Panc1 (cell line): ENCODE measurements at regions not wholly inside any gene's neighbourhood (a gene's known extent, or its start where the extent isn't known, plus 50 kb on each side); places are given as distances from the start of the nearest gene placed in this dataset.
"Not testable (repeated sequence)": the region's sequence is repeated elsewhere in the genome, so short reads cannot be mapped to it uniquely, and the experiment has no call there.

Experiments used
- ATAC-seq: fragments of 200-7000 bp; cut with Tn5 transposase; 2 replicates; pipeline ENCODE4 v1.9.1; 2020; ENCODE audit warnings: mild to moderate bottlenecking, moderate library complexity
- BruUV-seq: library from RNA; stranded (reverse); fragments of 400-500 nt; replicated peaks from 2 replicates; lab custom pipeline; 2021; lab: Mats Ljungman, UMichigan
- CTCF ChIA-PET: fragments of 300-600 bp; sonication (Branson Sonifier 250); formaldehyde crosslinking; loops from one replicate; lab custom pipeline; 2022; ENCODE audit warnings: antibody characterized with exemption; lab: Charles Lee
- POLR2A ChIA-PET: fragments of 300-600 bp; sonication (Branson Sonifier 250); formaldehyde crosslinking; loops from one replicate; lab custom pipeline; 2022; ENCODE audit warnings: antibody characterized with exemption; lab: Charles Lee
- DNase-seq: peaks from one replicate; pipeline ENCODE4 v3.0.0-alpha.2; 2010; ENCODE audit warnings: low read depth, low spot score
- H3K27ac ChIP-seq: 2 replicates; pipeline ENCODE4 v1.5.1; 2011; ENCODE audit warnings: mild to moderate bottlenecking, low read length, inconsistent platforms
- H3K27me3 ChIP-seq: fragments of 200-500 bp; sonication (Bioruptor generic); 2 replicates; pipeline ENCODE4 v1.6.0; 2014; ENCODE audit warnings: low read length, inconsistent platforms; ENCODE audit not compliant: control insufficient read depth, insufficient read depth
- H3K36me3 ChIP-seq: fragments of 200-500 bp; sonication (Bioruptor generic); 2 replicates; pipeline ENCODE4 v1.5.1; 2014; ENCODE audit warnings: inconsistent platforms, mild to moderate bottlenecking, low read length, moderate library complexity; ENCODE audit not compliant: control insufficient read depth, insufficient read depth
- H3K4me1 ChIP-seq: 2 replicates; pipeline ENCODE4 v1.5.1; 2011; ENCODE audit warnings: inconsistent platforms, mild to moderate bottlenecking, low read length, moderate library complexity; ENCODE audit not compliant: control insufficient read depth, insufficient read depth
- H3K4me3 ChIP-seq, 2 experiments: 2 replicates each; pipeline ENCODE4 v1.5.1; 2011 to 2012; ENCODE audit warnings: low read depth in 2 of 2, low read length in 2 of 2, mild to moderate bottlenecking in 2 of 2, inconsistent platforms in 1 of 2, moderate library complexity in 1 of 2
- H3K9me3 ChIP-seq: fragments of 200-500 bp; sonication (Bioruptor generic); 2 replicates; pipeline ENCODE4 v1.5.1; 2014; ENCODE audit warnings: low read depth, mild to moderate bottlenecking, inconsistent platforms, low read length, moderate library complexity; ENCODE audit not compliant: control insufficient read depth, insufficient read depth
- POLR2AphosphoS5 ChIP-seq: IDR thresholded peaks from 2 replicates; pipeline ENCODE4 v1.6.1; 2012; ENCODE audit warnings: mild to moderate bottlenecking, low read depth, low read length, moderate library complexity
- SIN3A ChIP-seq: IDR thresholded peaks from 2 replicates; pipeline ENCODE4 v1.6.1; 2012; ENCODE audit warnings: low read depth, mild to moderate bottlenecking, low read length, moderate library complexity, borderline replicate concordance; ENCODE audit not compliant: insufficient read depth
- TCF7L2 ChIP-seq: IDR thresholded peaks from 2 replicates; pipeline ENCODE4 v1.6.1; 2011; ENCODE audit warnings: mild to moderate bottlenecking, low read depth, low read length, inconsistent platforms
- in situ Hi-C: cut with HindIII; loops from 2 replicates; pipeline ENCODE4 v1.10.0; 2016; ENCODE audit warnings: low sequenced_read_pairs, low pct_unique_long_range_greater_than_20kb
- intact Hi-C: fragments of 100-400 bp; cut with micrococcal nuclease; formaldehyde crosslinking; loops from one replicate; pipeline ENCODE4 v1.10.0; 2022; ENCODE audit not compliant: unreplicated experiment
- TF ChIP-seq, protein P1 (sequence below), 2 experiments: IDR thresholded peaks; 2 replicates each; pipeline ENCODE4 v1.6.1; 2011 to 2012; ENCODE audit warnings: low read depth in 2 of 2, control low read depth in 1 of 2, low read length in 1 of 2, mild to moderate bottlenecking in 1 of 2, moderate library complexity in 1 of 2; ENCODE audit not compliant: insufficient read depth in 1 of 2
- TF ChIP-seq, protein P2 (sequence below): fragments of 450-650 bp; IDR thresholded peaks from 2 replicates; pipeline ENCODE4 v1.5.1; 2017; ENCODE audit warnings: mild to moderate bottlenecking

GRCh38 chr10:34041871-34042270, 707.4 kb upstream of the NRP1 start:
- no peaks in the 10 kb centered on the region for H3K36me3 ChIP-seq
- no peaks in the 10 kb centered on the region for H3K27me3 ChIP-seq
- intact Hi-C loops (no loop called here), in situ Hi-C loops (no loop called here)
- no peak overlapping the region for H3K4me3 ChIP-seq
- H3K9me3 ChIP-seq: no peaks in the 10 kb centered on the region
- no peak for ATAC-seq
- no peak for DNase-seq
- CTCF ChIA-PET: no interaction called here
- H3K27ac ChIP-seq: no peak overlapping the region
- no TSS peak for BruUV-seq
- TF ChIP-seq, protein P1, sequence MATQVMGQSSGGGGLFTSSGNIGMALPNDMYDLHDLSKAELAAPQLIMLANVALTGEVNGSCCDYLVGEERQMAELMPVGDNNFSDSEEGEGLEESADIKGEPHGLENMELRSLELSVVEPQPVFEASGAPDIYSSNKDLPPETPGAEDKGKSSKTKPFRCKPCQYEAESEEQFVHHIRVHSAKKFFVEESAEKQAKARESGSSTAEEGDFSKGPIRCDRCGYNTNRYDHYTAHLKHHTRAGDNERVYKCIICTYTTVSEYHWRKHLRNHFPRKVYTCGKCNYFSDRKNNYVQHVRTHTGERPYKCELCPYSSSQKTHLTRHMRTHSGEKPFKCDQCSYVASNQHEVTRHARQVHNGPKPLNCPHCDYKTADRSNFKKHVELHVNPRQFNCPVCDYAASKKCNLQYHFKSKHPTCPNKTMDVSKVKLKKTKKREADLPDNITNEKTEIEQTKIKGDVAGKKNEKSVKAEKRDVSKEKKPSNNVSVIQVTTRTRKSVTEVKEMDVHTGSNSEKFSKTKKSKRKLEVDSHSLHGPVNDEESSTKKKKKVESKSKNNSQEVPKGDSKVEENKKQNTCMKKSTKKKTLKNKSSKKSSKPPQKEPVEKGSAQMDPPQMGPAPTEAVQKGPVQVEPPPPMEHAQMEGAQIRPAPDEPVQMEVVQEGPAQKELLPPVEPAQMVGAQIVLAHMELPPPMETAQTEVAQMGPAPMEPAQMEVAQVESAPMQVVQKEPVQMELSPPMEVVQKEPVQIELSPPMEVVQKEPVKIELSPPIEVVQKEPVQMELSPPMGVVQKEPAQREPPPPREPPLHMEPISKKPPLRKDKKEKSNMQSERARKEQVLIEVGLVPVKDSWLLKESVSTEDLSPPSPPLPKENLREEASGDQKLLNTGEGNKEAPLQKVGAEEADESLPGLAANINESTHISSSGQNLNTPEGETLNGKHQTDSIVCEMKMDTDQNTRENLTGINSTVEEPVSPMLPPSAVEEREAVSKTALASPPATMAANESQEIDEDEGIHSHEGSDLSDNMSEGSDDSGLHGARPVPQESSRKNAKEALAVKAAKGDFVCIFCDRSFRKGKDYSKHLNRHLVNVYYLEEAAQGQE (IDR thresholded peaks at IDR 0.05; ENCODE audit: insufficient read depth in 1 of 2, low read depth in 2 of 2, low read length in 1 of 2): no peak
- TF ChIP-seq, protein P2, sequence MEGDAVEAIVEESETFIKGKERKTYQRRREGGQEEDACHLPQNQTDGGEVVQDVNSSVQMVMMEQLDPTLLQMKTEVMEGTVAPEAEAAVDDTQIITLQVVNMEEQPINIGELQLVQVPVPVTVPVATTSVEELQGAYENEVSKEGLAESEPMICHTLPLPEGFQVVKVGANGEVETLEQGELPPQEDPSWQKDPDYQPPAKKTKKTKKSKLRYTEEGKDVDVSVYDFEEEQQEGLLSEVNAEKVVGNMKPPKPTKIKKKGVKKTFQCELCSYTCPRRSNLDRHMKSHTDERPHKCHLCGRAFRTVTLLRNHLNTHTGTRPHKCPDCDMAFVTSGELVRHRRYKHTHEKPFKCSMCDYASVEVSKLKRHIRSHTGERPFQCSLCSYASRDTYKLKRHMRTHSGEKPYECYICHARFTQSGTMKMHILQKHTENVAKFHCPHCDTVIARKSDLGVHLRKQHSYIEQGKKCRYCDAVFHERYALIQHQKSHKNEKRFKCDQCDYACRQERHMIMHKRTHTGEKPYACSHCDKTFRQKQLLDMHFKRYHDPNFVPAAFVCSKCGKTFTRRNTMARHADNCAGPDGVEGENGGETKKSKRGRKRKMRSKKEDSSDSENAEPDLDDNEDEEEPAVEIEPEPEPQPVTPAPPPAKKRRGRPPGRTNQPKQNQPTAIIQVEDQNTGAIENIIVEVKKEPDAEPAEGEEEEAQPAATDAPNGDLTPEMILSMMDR: no peak
- no peak for TF ChIP-seq POLR2AphosphoS5
- TF ChIP-seq SIN3A: no peak
- TF ChIP-seq TCF7L2: no peak
- H3K4me1 ChIP-seq: no peaks in the 10 kb centered on the region
- POLR2A ChIA-PET: no interaction called here

DNA sequence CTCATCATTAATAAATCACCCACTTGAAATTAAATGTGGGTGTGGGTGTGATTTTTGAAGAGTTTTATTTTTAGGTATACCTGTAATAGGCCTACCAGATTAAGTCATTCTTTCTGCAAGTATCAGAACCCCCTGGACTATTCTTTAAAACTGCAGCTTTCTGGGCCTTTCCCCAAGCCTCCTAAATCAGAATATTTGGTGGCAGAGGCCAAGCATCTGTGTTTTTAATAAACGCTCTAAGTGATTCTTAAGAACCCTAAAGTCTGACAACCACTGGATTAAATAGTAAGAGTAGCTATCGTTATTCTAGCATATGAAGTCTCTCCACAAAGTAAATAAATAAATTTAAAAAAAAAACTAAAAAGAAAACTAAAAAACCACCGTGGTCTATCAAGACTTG, 703.0 kb upstream of the NRP1 start:
- Histone ChIP-seq H3K9me3 (no peaks in the 10 kb centered on the region), H3K4me1 (no peaks in the 10 kb centered on the region), H3K27me3 (no peaks in the 10 kb centered on the region), H3K27ac (no peak overlapping the region), H3K4me3 (no peak overlapping the region), H3K36me3 (no peaks in the 10 kb centered on the region)
- no peak for ATAC-seq
- ChIA-PET POLR2A (no interaction called here), CTCF (no interaction called here)
- intact Hi-C loops: no loop called here
- TF ChIP-seq, protein P1 (IDR thresholded peaks at IDR 0.05; ENCODE audit: insufficient read depth in 1 of 2, low read depth in 2 of 2, low read length in 1 of 2): no peak
- TF ChIP-seq TCF7L2 (no peak), POLR2AphosphoS5 (no peak), SIN3A (no peak)
- TF ChIP-seq, protein P2: no peak
- BruUV-seq: no TSS peak
- in situ Hi-C loops: no loop called here
- no peak for DNase-seq

- POLR2A ChIA-PET, H3K36me3 ChIP-seq, BruUV-seq, H3K4me1 ChIP-seq, intact Hi-C loops, H3K27ac ChIP-seq, ATAC-seq, H3K9me3 ChIP-seq, DNase-seq, CTCF ChIA-PET, in situ Hi-C loops, H3K27me3 ChIP-seq, H3K4me3 ChIP-seq: not testable (repeated sequence)
Measured at GRCh38 chr10:34035241-34035790, 700.8 kb upstream of the NRP1 start.
